MG63 (cell line): ENCODE measurements at regions not wholly inside any gene's neighbourhood (a gene's known extent, or its start where the extent isn't known, plus 50 kb on each side); places are given as distances from the start of the nearest gene placed in this dataset.

Experiments
- DNase-seq: peaks from one replicate; pipeline ENCODE4 v3.0.0-alpha.2; 2020
- H3K27me3 ChIP-seq: fragments of 250-450 bp; sonication (Bioruptor Pico); 2 replicates; pipeline ENCODE4 v1.5.1; 2020; ENCODE audit warnings: mild to moderate bottlenecking, moderate library complexity
- H3K36me3 ChIP-seq: fragments of 250-450 bp; sonication (Bioruptor Pico); 2 replicates; pipeline ENCODE4 v1.5.1; 2020; ENCODE audit warnings: mild to moderate bottlenecking, moderate library complexity
- H3K4me3 ChIP-seq: fragments of 250-450 bp; sonication (Bioruptor Pico); 2 replicates; pipeline ENCODE4 v1.5.1; 2020; ENCODE audit warnings: mild to moderate bottlenecking, moderate library complexity
- H3K9me3 ChIP-seq: fragments of 250-450 bp; sonication (Bioruptor Pico); 2 replicates; pipeline ENCODE4 v1.5.1; 2020; ENCODE audit warnings: mild to moderate bottlenecking, moderate library complexity

GRCh38 chr10:91127341-91128082 is 93.0 kb upstream of the PCGF5 start:
- DNase-seq: no peak
- Histone ChIP-seq H3K4me3 (no peak overlapping the region), H3K27me3 (peaks cover 3% of the 10 kb centered on the region; the same call in 1 of the 2 replicates)

GRCh38 chr10:91135113-91135512 is 85.3 kb upstream of the PCGF5 start:
- H3K9me3 ChIP-seq: no peaks in the 10 kb centered on the region
- DNase-seq: no peak

More at GRCh38 chr10:91127341-91128082, 93.0 kb upstream of the PCGF5 start:
- H3K36me3 ChIP-seq: no peaks in the 10 kb centered on the region
- no peaks in the 10 kb centered on the region for H3K9me3 ChIP-seq

GRCh38 chr10:91137011-91137643 is 83.3 kb upstream of the PCGF5 start:
- DNase-seq: no peak
- Histone ChIP-seq H3K27me3 (0 out of 2 replicates have a peak, but pooled peaks cover 2% of the 10 kb centered on the region), H3K9me3 (no peaks in the 10 kb centered on the region), H3K36me3 (no peaks in the 10 kb centered on the region), H3K4me3 (no peak overlapping the region)

More at GRCh38 chr10:91135113-91135512, 85.3 kb upstream of the PCGF5 start:
- H3K27me3 ChIP-seq: 0 out of 2 replicates have a peak, but pooled peaks cover 2% of the 10 kb centered on the region
- H3K4me3 ChIP-seq: no peak overlapping the region
- H3K36me3 ChIP-seq: no peaks in the 10 kb centered on the region

- no peak for DNase-seq
These were observed 82.6 kb upstream of the PCGF5 start for GRCh38 chr10:91137822-91138221.

GRCh38 chr10:91140995-91141549 is 79.4 kb upstream of the PCGF5 start:
- no peak for DNase-seq
- H3K27me3 ChIP-seq: peaks cover 3% of the 10 kb centered on the region; the same call in 1 of the 2 replicates
- no peak overlapping the region for H3K4me3 ChIP-seq
- H3K36me3 ChIP-seq: no peaks in the 10 kb centered on the region
- no peaks in the 10 kb centered on the region for H3K9me3 ChIP-seq

More at GRCh38 chr10:91137822-91138221, 82.6 kb upstream of the PCGF5 start:
- no peak overlapping the region for H3K4me3 ChIP-seq
- 0 out of 2 replicates have a peak, but pooled peaks cover 2% of the 10 kb centered on the region for H3K27me3 ChIP-seq
- no peaks in the 10 kb centered on the region for H3K36me3 ChIP-seq
- no peaks in the 10 kb centered on the region for H3K9me3 ChIP-seq

- Histone ChIP-seq H3K27me3 (peaks cover 3% of the 10 kb centered on the region; the same call in 1 of the 2 replicates), H3K9me3 (no peaks in the 10 kb centered on the region), H3K4me3 (no peak overlapping the region), H3K36me3 (no peaks in the 10 kb centered on the region)
- DNase-seq: no peak
These were observed 75.5 kb upstream of the PCGF5 start for GRCh38 chr10:91144961-91145360.

- H3K27me3 ChIP-seq: peaks cover 3% of the 10 kb centered on the region; the same call in 1 of the 2 replicates
- H3K36me3 ChIP-seq: no peaks in the 10 kb centered on the region
- no peaks in the 10 kb centered on the region for H3K9me3 ChIP-seq
- DNase-seq: no peak
- H3K4me3 ChIP-seq: no peak overlapping the region
These were observed 74.3 kb upstream of the PCGF5 start for GRCh38 chr10:91146146-91146545.

GRCh38 chr10:91149550-91149949 is 70.9 kb upstream of the PCGF5 start:
- no peaks in the 10 kb centered on the region for H3K36me3 ChIP-seq
- H3K4me3 ChIP-seq: no peak overlapping the region
- no peaks in the 10 kb centered on the region; the same call in 1 of the 2 replicates for H3K27me3 ChIP-seq
- no peak for DNase-seq
- H3K9me3 ChIP-seq: no peaks in the 10 kb centered on the region

GRCh38 chr10:91150631-91151030 is 69.8 kb upstream of the PCGF5 start:
- Histone ChIP-seq H3K9me3 (no peaks in the 10 kb centered on the region), H3K36me3 (no peaks in the 10 kb centered on the region), H3K4me3 (no peak overlapping the region), H3K27me3 (no peaks in the 10 kb centered on the region; the same call in 1 of the 2 replicates)
- DNase-seq: no peak

- no peaks in the 10 kb centered on the region for H3K9me3 ChIP-seq
- no peak overlapping the region for H3K4me3 ChIP-seq
- no peaks in the 10 kb centered on the region for H3K36me3 ChIP-seq
- no peaks in the 10 kb centered on the region; the same call in 1 of the 2 replicates for H3K27me3 ChIP-seq
- no peak for DNase-seq
These were observed 67.0 kb upstream of the PCGF5 start for GRCh38 chr10:91153508-91153907.

- no peaks in the 10 kb centered on the region; the same call in 1 of the 2 replicates for H3K27me3 ChIP-seq
- H3K36me3 ChIP-seq: no peaks in the 10 kb centered on the region
- DNase-seq: no peak
- H3K4me3 ChIP-seq: no peak overlapping the region
- H3K9me3 ChIP-seq: no peaks in the 10 kb centered on the region
These were observed 65.6 kb upstream of the PCGF5 start for GRCh38 chr10:91154842-91155241.

GRCh38 chr10:91156196-91156595 is 64.3 kb upstream of the PCGF5 start:
- H3K36me3 ChIP-seq: no peaks in the 10 kb centered on the region
- H3K27me3 ChIP-seq: no peaks in the 10 kb centered on the region; the same call in none of the 2 replicates
- DNase-seq: no peak
- H3K4me3 ChIP-seq: no peak overlapping the region
- H3K9me3 ChIP-seq: no peaks in the 10 kb centered on the region

GRCh38 chr10:91159254-91159783 is 61.1 kb upstream of the PCGF5 start:
- no peaks in the 10 kb centered on the region; the same call in none of the 2 replicates for H3K27me3 ChIP-seq
- no peaks in the 10 kb centered on the region for H3K9me3 ChIP-seq
- no peak overlapping the region for H3K4me3 ChIP-seq
- DNase-seq: peak; percentile 21
- no peaks in the 10 kb centered on the region for H3K36me3 ChIP-seq

GRCh38 chr10:91162050-91162494 is 58.4 kb upstream of the PCGF5 start:
- Histone ChIP-seq H3K4me3 (peak overlapping the region; percentile 65), H3K27me3 (no peaks in the 10 kb centered on the region; the same call in none of the 2 replicates), H3K36me3 (no peaks in the 10 kb centered on the region), H3K9me3 (no peaks in the 10 kb centered on the region)
- peak; percentile 21 for DNase-seq

GRCh38 chr10:91162495-91163268 is 57.8 kb upstream of the PCGF5 start:
- Histone ChIP-seq H3K4me3 (peak overlapping the region; percentile 65), H3K9me3 (no peaks in the 10 kb centered on the region), H3K36me3 (no peaks in the 10 kb centered on the region), H3K27me3 (no peaks in the 10 kb centered on the region; the same call in none of the 2 replicates)
- peak; percentile 71 for DNase-seq

GRCh38 chr10:91163269-91163868 is 57.1 kb upstream of the PCGF5 start:
- Histone ChIP-seq H3K9me3 (no peaks in the 10 kb centered on the region), H3K27me3 (no peaks in the 10 kb centered on the region; the same call in none of the 2 replicates), H3K36me3 (no peaks in the 10 kb centered on the region), H3K4me3 (peak overlapping the region; percentile 65)
- DNase-seq: peak; percentile 45
